Neural cell (in vitro differentiated cells): ENCODE measurements at regions not wholly inside any gene's neighbourhood (a gene's known extent, or its start where the extent isn't known, plus 50 kb on each side); places are given as distances from the start of the nearest gene placed in this dataset.

Experiments used
- CTCF ChIP-seq: fragments of 450-650 bp; IDR thresholded peaks from 2 replicates; pipeline ENCODE4 v1.5.1; 2014; ENCODE audit warnings: antibody characterized with exemption, mild to moderate bottlenecking, moderate library complexity; ENCODE audit not compliant: poor library complexity, severe bottlenecking
- EP300 ChIP-seq: fragments of 450-650 bp; conservative IDR thresholded peaks from 2 replicates; pipeline ENCODE4 v1.6.1; 2014; ENCODE audit warnings: antibody characterized with exemption, mild to moderate bottlenecking, moderate library complexity; ENCODE audit not compliant: poor library complexity, severe bottlenecking
- EZH2 ChIP-seq: fragments of 200-600, 300-800 bp; shearing (Covaris generic), sonication (generic); IDR thresholded peaks from 2 replicates; pipeline ENCODE4 v1.6.1; 2014; ENCODE audit warnings: antibody characterized with exemption, low read length, borderline replicate concordance, mild to moderate bottlenecking; ENCODE audit not compliant: insufficient read depth, poor library complexity, severe bottlenecking
- POLR2AphosphoS5 ChIP-seq: IDR thresholded peaks from 2 replicates; pipeline ENCODE4 v1.6.1; 2012
- RAD21 ChIP-seq: fragments of 450-650 bp; conservative IDR thresholded peaks from 2 replicates; pipeline ENCODE4 v1.6.1; 2014; ENCODE audit warnings: antibody characterized with exemption, mild to moderate bottlenecking, moderate library complexity
- REST ChIP-seq: IDR thresholded peaks from 2 replicates; pipeline ENCODE4 v1.6.1; 2012; ENCODE audit warnings: borderline replicate concordance
- SMC3 ChIP-seq: fragments of 450-650 bp; conservative IDR thresholded peaks from 2 replicates; pipeline ENCODE4 v1.6.1; 2014; ENCODE audit warnings: antibody characterized with exemption, mild to moderate bottlenecking, moderate library complexity; ENCODE audit not compliant: poor library complexity

DNA sequence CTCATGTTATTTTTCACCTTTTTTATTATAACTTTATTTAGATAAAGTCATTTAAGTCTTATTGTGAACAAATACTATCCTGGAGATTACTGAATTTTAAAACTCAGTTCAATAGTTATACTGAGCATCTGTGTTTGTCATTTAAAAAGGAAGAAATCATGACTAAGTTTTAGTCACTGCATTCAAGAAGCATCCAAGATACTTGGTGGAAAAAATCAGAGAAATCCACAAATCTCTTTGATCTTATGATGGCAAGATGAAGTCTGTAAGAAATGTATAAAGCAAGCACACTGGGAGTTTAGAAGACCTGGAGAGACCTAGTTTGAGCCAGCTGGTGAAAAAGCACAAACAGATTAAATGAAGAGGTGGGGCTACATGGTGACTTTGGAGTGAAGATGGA lies 529.8 kb upstream of the IGFBP3 start:
- no peak for TF ChIP-seq CTCF
- no peak for TF ChIP-seq REST
- no peak for TF ChIP-seq POLR2AphosphoS5
- TF ChIP-seq RAD21 = no peak
- no peak for TF ChIP-seq SMC3
- no peak for TF ChIP-seq EZH2
- TF ChIP-seq EP300 = no peak
